Kidney (tissue), 13 donors: ENCODE measurements at regions not wholly inside any gene's neighbourhood (a gene's known extent, or its start where the extent isn't known, plus 50 kb on each side); places are given as distances from the start of the nearest gene placed in this dataset.

ENCODE experiments used
- DNase-seq, 5 donors: peaks; one replicate each; pipeline ENCODE4 v3.0.0-alpha.2; 2013 to 2020
- FAIRE-seq: peaks from 2 replicates; lab custom pipeline; 2012; peaks lifted over from hg19 to GRCh38; lab: Jason Lieb, UNC
- H3K27ac ChIP-seq, 2 donors: one replicate each; pipeline ENCODE4 v1.7.0; 2013; ENCODE audit warnings: low read depth in 2 of 2, low read length in 2 of 2, inconsistent platforms in 1 of 2
- H3K27me3 ChIP-seq: one replicate; pipeline ENCODE4 v1.7.1; 2013; ENCODE audit warnings: low read length, inconsistent platforms; ENCODE audit not compliant: control insufficient read depth, insufficient read depth
- H3K36me3 ChIP-seq, 3 donors: one replicate each; pipeline versions ENCODE4 v1.7.0 to v1.7.1; 2013; ENCODE audit warnings: low read length in 3 of 3, control low read depth in 1 of 3, inconsistent platforms in 1 of 3; ENCODE audit not compliant: insufficient read depth in 3 of 3, control insufficient read depth in 2 of 3
- H3K4me1 ChIP-seq, 3 donors: one replicate each; pipeline versions ENCODE4 v1.7.0 to v1.7.1; 2013; ENCODE audit warnings: low read length in 3 of 3, inconsistent platforms in 1 of 3, low read depth in 1 of 3; ENCODE audit not compliant: control insufficient read depth in 2 of 3, insufficient read depth in 2 of 3
- H3K4me3 ChIP-seq, 3 donors: one replicate each; pipeline versions ENCODE4 v1.7.0 to v1.8.1; 2013; ENCODE audit warnings: low read length in 3 of 3, control low read depth in 1 of 3, inconsistent platforms in 1 of 3
- H3K9ac ChIP-seq, 3 donors: one replicate each; pipeline versions ENCODE4 v1.7.0 to v1.7.1; 2013; ENCODE audit warnings: low read length in 3 of 3, control low read depth in 1 of 3, inconsistent platforms in 1 of 3
- H3K9me3 ChIP-seq, 3 donors: one replicate each; pipeline versions ENCODE4 v1.7.0 to v1.7.1; 2013; ENCODE audit warnings: low read length in 3 of 3, control low read depth in 1 of 3, inconsistent platforms in 1 of 3; ENCODE audit not compliant: control insufficient read depth in 2 of 3, insufficient read depth in 1 of 3
- CTCF ChIP-seq: IDR thresholded peaks from 3 replicates; pipeline ENCODE4 v1.5.1; 2012; ENCODE audit warnings: mild to moderate bottlenecking, moderate library complexity, borderline replicate concordance; ENCODE audit not compliant: insufficient read depth; ENCODE audit errors: extremely low read depth
- intact Hi-C: fragments of 100-400 bp; cut with DNase I; formaldehyde crosslinking; loops from one replicate; pipeline ENCODE4 v1.11.1; 2022
- donor health status: control.
- donor health status: control.
- donor health status: control.
- donor health status: control.
- donor health status: control.
- donor health status: DM: yes; HTN: yes; CAD: no.
- donor health status: Normal renal cell carcinoma (clear cell type).

DNA sequence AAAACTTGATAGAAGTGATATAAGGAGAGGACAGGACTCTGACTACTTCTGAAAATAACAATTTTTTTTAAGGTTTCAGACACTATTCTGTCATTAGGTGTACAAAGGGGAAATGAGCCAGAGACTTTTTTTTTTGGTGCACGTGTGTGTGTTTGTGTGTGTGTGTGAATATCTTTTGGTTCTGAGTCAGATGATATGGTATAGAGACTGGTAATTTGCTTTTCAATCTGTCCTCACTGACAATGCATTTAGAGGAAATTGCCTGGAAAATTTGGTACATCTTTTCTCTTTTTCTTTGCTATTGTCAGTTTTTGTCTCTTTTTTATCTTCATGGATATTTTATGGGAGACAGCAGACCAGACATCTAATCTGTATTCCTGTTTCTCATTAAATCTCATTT lies 59.3 kb downstream of the DDIT4L start:
- no peak for DNase-seq
- no peak overlapping the region for H3K4me3 ChIP-seq
- no peaks in the 10 kb centered on the region for H3K27me3 ChIP-seq
- no peak for FAIRE-seq
- intact Hi-C loops = no loop called here
- no peak for TF ChIP-seq CTCF
- H3K27ac ChIP-seq = no peak overlapping the region
- no peaks in the 10 kb centered on the region for H3K36me3 ChIP-seq
- no peaks in the 10 kb centered on the region for H3K9me3 ChIP-seq
- H3K4me1 ChIP-seq = no peaks in the 10 kb centered on the region
- H3K9ac ChIP-seq = no peak overlapping the region

DNA sequence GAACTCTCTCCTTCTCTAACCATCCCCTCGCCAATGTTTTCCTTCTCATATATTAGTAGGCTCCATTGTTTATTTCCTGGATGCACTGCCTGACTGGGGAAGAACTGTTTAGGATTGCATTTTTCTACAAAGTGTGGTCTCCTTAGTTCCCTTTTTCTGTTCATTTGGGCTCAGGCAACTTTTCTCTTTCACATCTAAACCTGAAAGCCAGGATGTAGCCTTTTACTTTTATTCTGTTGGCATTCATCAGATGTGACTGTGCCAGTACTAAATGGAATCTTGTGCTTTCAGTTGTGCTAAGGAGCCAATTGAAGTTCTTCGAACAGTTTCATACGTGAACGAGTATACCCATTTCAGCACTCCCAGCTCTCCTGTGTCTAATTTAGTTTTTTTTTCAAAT lies 59.8 kb downstream of the DDIT4L start:
- intact Hi-C loops = no loop called here

DNA sequence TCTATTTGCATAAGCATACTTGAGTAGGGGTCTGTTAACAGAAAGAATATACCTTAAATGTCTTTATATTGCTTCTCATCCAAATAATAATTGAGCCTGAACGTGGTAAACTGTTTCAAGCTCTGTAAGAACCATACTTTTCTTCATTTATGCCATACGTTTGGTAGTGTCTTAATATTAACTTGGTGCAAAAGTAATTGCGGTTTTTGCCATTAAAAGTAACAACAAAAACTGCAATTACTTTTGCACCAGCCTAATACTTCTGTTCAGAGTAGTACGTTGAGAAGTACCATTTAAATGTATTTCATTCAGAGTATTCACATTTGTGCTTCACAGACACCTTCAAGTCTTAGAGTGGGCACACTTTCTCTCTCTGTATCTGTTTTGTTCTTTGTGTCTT lies 60.5 kb downstream of the DDIT4L start:
- H3K9ac ChIP-seq = no peak overlapping the region
- intact Hi-C loops = no loop called here
- DNase-seq (no peak), FAIRE-seq (no peak)
- H3K36me3 ChIP-seq = no peaks in the 10 kb centered on the region
- H3K9me3 ChIP-seq = no peaks in the 10 kb centered on the region
- no peaks in the 10 kb centered on the region for H3K27me3 ChIP-seq
- no peak overlapping the region for H3K27ac ChIP-seq
- no peaks in the 10 kb centered on the region for H3K4me1 ChIP-seq
- no peak for TF ChIP-seq CTCF
- no peak overlapping the region for H3K4me3 ChIP-seq

More for the DNA sequence above, 59.8 kb downstream of the DDIT4L start:
- TF ChIP-seq CTCF = no peak
- Histone ChIP-seq H3K4me1 (no peaks in the 10 kb centered on the region), H3K9ac (no peak overlapping the region), H3K27ac (no peak overlapping the region), H3K9me3 (no peaks in the 10 kb centered on the region), H3K4me3 (no peak overlapping the region), H3K27me3 (no peaks in the 10 kb centered on the region), H3K36me3 (no peaks in the 10 kb centered on the region)
- no peak for FAIRE-seq
- no peak for DNase-seq

DNA sequence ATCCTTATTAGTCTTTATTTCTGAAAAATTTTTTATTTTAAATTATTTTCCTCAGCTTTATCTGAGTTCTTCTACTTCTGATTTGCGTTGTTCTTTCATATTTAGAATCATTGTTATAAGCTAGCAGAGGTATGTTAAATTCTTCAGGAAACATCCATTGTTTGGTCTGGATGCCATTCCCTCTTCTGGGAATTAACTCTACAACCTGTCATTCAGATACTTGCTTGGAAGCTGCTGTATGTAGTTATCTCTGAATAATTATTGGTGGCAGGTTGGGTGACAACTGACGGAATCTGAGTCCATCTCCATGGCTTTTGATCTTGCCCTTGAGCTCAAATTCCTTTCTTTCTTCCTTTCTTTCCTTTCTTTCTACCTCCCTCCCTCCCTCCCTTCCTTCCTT lies 61.9 kb downstream of the DDIT4L start:
- no peaks in the 10 kb centered on the region for H3K4me1 ChIP-seq
- H3K9ac ChIP-seq = no peak overlapping the region
- H3K27ac ChIP-seq = no peak overlapping the region
- DNase-seq (no peak), FAIRE-seq (no peak)
- H3K4me3 ChIP-seq = no peak overlapping the region
- no peaks in the 10 kb centered on the region for H3K36me3 ChIP-seq
- intact Hi-C loops = no loop called here
- no peak for TF ChIP-seq CTCF
- no peaks in the 10 kb centered on the region for H3K9me3 ChIP-seq
- no peaks in the 10 kb centered on the region for H3K27me3 ChIP-seq
